ENCODE measurements at regions not wholly inside any gene's neighbourhood (a gene's known extent, or its start where the extent isn't known, plus 50 kb on each side); places are given as distances from the start of the nearest gene placed in this dataset.
A peak's percentile ranks its signal among the peaks of the same experiment; 100 is the strongest.

GRCh38 chr1:216953495-216953894 is 230.3 kb upstream of the ESRRG start:
- DNase-seq: no peak

DNA sequence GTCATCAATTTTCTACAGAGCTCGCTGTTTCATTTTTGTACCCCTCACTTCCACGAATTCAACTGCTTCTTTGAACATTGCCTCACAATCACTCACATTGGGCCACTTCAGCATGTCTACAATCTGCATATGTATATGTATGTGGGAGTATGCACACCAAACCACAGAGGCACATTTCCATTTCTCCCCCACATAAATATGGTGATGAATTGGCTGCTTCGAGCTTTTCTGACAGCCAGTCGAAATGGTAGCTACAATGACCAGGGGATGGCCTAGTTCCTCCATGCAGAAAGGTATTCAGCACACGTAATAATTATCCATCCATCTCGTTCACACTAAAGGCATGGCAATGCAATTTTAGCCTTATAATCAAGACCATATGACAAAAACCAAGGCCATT is 229.6 kb upstream of the ESRRG start:
- no peak for DNase-seq

GRCh38 chr1:216945538-216946080 is 222.4 kb upstream of the ESRRG start:
- no peak for DNase-seq

GRCh38 chr1:216944864-216945510 is 221.8 kb upstream of the ESRRG start:
- DNase-seq: no peak

- DNase-seq: no peak
Observed at GRCh38 chr1:216937491-216937890, 214.3 kb upstream of the ESRRG start.

DNA sequence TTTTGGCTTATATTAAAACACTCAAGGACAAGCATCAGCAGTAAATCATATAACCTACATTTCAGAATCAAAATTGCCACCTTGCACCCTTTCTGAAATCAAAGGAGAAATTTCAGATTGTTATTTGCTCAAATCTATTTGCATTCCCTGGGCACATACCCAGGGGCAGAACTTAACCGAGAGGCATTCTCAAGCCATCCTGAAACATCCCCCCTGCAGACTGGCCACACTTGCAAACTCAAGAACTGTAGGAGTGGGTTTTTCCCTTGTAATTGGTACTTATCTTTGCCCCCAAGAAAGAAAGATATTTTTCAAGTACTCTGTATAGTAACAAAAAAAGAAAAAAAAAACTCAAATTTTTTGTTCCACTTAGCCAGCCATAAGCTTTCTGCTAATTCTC is 213.6 kb upstream of the ESRRG start:
- no peak for DNase-seq

- no peak for DNase-seq
Observed at GRCh38 chr1:216935901-216936300, 212.7 kb upstream of the ESRRG start.

DNA sequence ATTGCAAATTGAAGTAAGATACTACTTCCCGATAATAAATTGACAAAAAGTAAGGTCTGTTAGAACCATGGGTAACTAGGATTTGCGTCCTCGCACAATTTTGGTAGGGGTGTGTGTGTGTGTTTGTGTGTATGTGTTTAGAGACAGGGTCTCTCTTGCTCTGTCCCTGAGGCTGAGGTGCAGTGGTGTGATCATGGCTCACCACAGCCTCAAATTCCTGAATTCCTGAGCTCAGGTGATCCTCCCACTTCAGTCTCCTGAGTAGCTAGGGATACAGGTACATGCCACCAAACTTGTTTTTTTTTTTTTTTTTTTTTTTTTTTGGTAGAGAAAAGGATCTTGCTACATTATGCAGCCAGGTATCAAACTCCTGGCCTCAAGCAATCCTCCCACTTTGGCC is 209.2 kb upstream of the ESRRG start:
- DNase-seq: no peak

- DNase-seq: peak; percentile 41
Observed at GRCh38 chr1:216929870-216930582, 206.8 kb upstream of the ESRRG start.

- DNase-seq: no peak
Observed at GRCh38 chr1:216927633-216928032, 204.4 kb upstream of the ESRRG start.

DNA sequence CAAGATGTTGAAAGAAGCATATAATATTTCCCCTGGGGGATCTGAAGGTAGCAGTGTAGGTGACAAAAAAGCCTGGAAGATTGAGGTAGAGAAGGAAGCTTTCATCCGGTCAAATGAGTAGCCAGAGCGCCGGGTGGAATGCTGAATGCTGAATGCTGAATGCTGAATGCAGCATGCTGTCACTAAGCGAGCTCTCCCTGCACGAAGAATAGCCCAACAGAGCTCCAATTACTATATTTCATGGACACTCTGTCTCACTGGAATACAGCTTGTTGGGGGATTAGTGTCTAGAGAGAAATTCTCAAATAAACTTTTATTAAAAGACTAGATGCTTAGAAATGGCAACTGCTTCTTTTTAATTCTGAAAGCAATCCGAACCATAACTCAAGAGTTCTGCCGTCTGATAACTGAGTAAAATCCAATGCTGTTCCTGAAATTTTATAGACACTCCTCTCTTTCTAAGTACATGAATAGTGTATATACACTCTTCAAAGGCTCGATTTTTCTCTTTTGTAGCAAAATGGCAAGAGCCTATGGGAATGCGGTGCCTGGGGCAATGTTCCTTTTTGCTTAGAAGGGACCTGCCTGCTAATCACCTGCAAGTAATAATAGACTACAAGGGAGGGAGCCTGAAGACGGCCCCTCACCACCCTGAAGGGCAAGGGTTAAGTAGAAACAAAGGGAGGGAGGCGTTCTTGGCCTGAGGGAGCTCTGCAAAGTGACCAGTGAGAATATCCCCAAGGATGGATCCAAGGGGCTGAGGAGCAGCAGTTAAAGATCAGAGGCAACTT is 203.7 kb upstream of the ESRRG start:
- no peak for DNase-seq

- DNase-seq: no peak
Observed at GRCh38 chr1:216925962-216926625, 202.9 kb upstream of the ESRRG start.

GRCh38 chr1:216924732-216925131 is 201.5 kb upstream of the ESRRG start:
- no peak for DNase-seq

DNA sequence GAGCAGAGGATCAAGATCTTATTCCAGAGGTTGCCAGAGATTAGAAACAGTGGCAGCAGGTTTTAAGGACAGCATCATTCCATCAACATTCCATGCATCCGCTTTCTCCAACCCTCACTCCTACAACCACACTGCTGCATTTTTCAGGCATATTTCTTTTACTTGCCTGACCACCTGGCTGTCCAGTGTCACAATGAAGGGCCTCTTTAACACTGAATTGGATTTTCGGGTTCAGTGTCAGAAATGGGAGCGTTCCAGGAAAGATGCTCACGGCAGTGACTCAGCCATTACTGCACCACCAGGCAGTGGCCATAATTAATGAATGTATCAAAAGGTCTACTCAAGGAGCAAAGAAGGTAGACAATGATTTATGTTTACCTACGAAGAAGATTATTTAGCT is 200.4 kb upstream of the ESRRG start:
- DNase-seq: no peak

DNA sequence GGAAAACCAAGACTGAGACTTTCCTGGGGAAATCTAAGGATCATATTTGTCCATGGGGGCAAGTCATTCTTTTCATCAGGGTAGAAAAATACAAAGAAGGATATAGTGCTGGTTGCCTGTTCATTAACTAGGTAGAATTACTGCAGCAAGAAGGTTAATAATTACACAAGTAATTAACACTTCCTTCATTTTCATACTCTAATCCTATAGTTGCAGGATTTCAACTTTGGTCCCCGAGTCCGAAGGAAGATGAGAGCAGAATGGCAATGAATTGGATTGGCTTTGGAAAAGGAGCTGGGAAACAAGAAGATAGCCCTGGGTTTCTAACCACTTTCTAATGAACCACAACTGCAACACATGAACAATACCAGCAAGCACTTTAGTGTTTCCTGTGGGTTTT is 199.2 kb upstream of the ESRRG start:
- DNase-seq: no peak

DNA sequence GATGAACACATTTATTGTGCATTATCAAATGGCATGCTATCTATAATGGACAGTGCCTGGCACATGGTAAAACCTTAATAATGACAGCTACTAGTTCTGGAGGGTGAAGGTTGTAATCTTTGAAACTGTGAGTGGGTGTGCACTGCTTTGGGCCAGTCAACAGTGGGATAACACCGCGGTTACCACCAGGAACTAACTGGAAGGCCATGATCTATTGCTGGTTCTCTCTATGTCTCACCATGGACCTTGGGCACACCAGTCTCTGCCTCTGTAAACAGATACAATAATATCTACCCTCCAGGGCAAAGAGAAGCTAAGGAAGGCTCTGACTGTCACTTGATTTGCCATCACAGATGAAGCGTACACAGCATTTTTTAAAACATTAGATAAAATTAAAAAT is 198.6 kb upstream of the ESRRG start:
- no peak for DNase-seq

GRCh38 chr1:216919060-216919970 is 196.1 kb upstream of the ESRRG start:
- no peak for DNase-seq

DNA sequence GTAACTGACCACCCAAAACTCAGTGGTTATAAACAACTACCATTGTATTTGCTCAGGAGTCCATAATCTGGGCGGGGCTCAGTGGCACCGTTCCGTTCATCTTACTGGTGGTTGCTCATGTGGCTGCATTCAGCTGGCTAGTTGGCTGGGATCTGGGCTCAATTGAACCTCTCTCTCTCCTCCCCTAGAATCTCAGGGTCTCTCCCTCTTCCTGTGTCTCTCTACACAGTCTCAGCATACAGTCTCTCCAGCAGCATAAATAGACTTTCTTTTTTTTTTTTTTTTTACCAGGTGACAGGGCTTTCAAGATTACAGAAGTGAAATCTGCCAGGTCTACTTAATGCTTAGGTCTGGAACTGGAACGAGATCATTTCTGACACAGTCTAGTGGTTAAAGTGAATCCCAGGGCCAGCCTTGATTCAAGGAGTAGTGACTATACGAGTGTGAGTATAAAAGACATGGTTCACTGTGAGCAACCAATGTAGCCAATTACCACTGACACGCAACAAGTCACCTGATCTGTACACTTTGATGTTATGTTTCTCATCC is 193.7 kb upstream of the ESRRG start:
- DNase-seq: no peak

DNA sequence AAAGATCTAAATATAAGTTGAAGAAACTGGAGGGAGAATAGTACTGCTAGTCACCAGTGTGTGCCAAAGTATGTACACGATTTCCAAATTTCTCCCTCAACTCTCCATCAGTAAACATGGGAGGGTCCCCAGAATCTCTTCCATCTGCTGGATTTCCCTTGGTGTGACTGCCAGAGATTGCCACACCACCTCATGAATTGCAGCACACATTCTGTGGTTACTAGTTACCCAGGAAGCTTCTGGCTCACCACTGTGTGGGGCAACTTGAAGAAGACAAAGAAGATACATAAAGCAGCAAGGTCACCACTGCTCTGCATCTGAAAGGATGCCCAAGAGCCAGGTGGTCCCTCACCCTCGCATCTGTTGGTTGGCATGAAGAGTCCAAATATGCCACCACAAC is 191.7 kb upstream of the ESRRG start:
- DNase-seq: no peak

DNA sequence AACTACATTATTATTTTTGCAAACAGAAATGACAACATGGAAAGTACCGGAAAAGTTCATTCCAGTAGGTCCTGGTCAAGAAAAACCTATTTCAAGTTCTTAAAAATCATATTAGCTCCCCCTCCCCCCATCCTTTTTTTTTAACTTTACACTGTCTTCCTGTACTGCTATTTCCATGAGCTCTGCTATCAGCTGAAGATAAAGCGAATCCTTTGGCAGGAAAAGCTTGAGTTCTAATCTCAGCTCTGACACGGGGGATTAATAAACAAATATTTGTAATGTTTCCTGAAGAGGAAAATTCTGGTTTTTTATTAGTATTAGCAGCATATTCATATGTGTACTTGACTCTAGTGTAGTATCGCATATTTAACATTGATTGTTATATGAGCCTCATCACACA is 190.7 kb upstream of the ESRRG start:
- no peak for DNase-seq

GRCh38 chr1:216910081-216910840 is 187.0 kb upstream of the ESRRG start:
- no peak for DNase-seq
